A549 (cell line): ENCODE measurements at regions not wholly inside any gene's neighbourhood (a gene's known extent, or its start where the extent isn't known, plus 50 kb on each side); places are given as distances from the start of the nearest gene placed in this dataset.

Experiments
- CHD2 ChIP-seq: fragments of 150-350 bp; IDR thresholded peaks from 2 replicates; pipeline ENCODE4 v1.6.1; 2014; ENCODE audit warnings: low read length; ENCODE audit not compliant: partially characterized antibody
- JUN ChIP-seq, 2 experiments: fragments of >200 bp; sonication (Bioruptor Twin); formaldehyde crosslinking; IDR thresholded peaks; 2 replicates in 1 of 2; 3 replicates in 1 of 2; pipeline ENCODE4 v1.6.1; 2016 to 2017
- POLR2A ChIP-seq: IDR thresholded peaks from 2 replicates; pipeline ENCODE4 v1.6.1; 2012; ENCODE audit warnings: mild to moderate bottlenecking, low read length
- RCOR1 ChIP-seq: fragments of 150-350 bp; IDR thresholded peaks from 2 replicates; pipeline ENCODE4 v1.6.1; 2014; ENCODE audit warnings: antibody characterized with exemption, low read length, low read depth
- RNF2 ChIP-seq: fragments of 200-600 bp; sonication (generic); IDR thresholded peaks from 2 replicates; pipeline ENCODE4 v1.6.1; 2016; ENCODE audit warnings: low read depth, mild to moderate bottlenecking, antibody characterized with exemption, moderate library complexity, borderline replicate concordance
- ZFP36 ChIP-seq: fragments of 450-650 bp; IDR thresholded peaks from 2 replicates; pipeline ENCODE4 v1.6.1; 2014; ENCODE audit warnings: borderline replicate concordance; ENCODE audit not compliant: partially characterized antibody
- TF ChIP-seq, protein P1 (sequence below): fragments of >200 bp; sonication (Bioruptor Twin); formaldehyde crosslinking; IDR thresholded peaks from 3 replicates; pipeline ENCODE4 v1.5.1; 2016
- TF ChIP-seq, protein P2 (sequence below): IDR thresholded peaks from 2 replicates; pipeline ENCODE4 v1.6.1; 2012
- TF ChIP-seq, protein P3 (sequence below): fragments of 200-600 bp; sonication (generic); IDR thresholded peaks from 2 replicates; pipeline ENCODE4 v1.6.1; 2016; ENCODE audit warnings: antibody characterized with exemption, mild to moderate bottlenecking, moderate library complexity
- TF ChIP-seq, protein P4 (sequence below): IDR thresholded peaks from 2 replicates; pipeline ENCODE4 v1.6.1; 2012

DNA sequence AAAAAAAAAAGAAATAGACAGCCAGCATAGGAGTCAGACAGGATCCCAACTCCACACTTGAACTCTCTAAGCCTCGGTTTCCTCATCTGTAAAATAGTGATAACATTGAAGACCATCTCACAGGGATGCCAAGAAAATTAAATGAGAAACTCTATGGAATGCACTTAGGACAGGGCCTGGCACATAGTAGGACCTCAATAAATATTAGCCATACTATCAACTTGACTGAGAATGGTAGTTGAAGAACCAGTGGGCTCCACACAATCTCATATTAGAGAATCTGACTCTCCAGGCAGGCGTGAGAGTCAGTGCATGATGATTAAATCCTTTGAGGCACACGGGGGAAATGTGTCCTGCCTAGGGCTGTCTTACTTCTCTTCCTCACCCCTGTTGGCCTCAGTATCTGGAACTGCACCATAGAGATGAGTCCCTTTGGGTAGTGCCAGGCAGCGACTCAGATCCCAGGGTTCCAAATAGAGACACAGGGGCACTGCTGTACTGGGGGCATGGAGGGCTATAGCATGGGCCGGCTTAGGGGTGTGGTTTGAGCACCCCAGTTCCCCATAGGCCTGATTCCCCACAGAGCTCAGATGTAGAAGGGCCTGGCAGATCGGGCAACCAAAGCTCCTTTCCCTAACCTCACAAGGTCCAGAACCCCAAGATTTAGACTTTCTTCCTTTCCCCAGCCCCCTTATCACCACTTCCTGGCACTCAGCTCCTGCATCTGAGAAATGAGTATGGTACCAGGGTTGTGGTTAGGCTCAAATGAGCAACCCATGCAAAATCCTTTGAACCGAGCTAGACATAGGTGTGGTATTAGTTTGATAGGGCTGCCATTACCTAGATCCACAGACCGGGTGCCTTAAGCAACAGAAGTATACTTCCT lies 51.3 kb upstream of the CAB39 start:
- TF ChIP-seq, protein P1, sequence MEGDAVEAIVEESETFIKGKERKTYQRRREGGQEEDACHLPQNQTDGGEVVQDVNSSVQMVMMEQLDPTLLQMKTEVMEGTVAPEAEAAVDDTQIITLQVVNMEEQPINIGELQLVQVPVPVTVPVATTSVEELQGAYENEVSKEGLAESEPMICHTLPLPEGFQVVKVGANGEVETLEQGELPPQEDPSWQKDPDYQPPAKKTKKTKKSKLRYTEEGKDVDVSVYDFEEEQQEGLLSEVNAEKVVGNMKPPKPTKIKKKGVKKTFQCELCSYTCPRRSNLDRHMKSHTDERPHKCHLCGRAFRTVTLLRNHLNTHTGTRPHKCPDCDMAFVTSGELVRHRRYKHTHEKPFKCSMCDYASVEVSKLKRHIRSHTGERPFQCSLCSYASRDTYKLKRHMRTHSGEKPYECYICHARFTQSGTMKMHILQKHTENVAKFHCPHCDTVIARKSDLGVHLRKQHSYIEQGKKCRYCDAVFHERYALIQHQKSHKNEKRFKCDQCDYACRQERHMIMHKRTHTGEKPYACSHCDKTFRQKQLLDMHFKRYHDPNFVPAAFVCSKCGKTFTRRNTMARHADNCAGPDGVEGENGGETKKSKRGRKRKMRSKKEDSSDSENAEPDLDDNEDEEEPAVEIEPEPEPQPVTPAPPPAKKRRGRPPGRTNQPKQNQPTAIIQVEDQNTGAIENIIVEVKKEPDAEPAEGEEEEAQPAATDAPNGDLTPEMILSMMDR, result no peak
- no peak for TF ChIP-seq POLR2A
- TF ChIP-seq CHD2, result no peak
- TF ChIP-seq RNF2, result no peak
- no peak for TF ChIP-seq RCOR1
- TF ChIP-seq, protein P2, sequence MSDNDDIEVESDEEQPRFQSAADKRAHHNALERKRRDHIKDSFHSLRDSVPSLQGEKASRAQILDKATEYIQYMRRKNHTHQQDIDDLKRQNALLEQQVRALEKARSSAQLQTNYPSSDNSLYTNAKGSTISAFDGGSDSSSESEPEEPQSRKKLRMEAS, result no peak
- TF ChIP-seq, protein P3, sequence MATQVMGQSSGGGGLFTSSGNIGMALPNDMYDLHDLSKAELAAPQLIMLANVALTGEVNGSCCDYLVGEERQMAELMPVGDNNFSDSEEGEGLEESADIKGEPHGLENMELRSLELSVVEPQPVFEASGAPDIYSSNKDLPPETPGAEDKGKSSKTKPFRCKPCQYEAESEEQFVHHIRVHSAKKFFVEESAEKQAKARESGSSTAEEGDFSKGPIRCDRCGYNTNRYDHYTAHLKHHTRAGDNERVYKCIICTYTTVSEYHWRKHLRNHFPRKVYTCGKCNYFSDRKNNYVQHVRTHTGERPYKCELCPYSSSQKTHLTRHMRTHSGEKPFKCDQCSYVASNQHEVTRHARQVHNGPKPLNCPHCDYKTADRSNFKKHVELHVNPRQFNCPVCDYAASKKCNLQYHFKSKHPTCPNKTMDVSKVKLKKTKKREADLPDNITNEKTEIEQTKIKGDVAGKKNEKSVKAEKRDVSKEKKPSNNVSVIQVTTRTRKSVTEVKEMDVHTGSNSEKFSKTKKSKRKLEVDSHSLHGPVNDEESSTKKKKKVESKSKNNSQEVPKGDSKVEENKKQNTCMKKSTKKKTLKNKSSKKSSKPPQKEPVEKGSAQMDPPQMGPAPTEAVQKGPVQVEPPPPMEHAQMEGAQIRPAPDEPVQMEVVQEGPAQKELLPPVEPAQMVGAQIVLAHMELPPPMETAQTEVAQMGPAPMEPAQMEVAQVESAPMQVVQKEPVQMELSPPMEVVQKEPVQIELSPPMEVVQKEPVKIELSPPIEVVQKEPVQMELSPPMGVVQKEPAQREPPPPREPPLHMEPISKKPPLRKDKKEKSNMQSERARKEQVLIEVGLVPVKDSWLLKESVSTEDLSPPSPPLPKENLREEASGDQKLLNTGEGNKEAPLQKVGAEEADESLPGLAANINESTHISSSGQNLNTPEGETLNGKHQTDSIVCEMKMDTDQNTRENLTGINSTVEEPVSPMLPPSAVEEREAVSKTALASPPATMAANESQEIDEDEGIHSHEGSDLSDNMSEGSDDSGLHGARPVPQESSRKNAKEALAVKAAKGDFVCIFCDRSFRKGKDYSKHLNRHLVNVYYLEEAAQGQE, result no peak
- no peak for TF ChIP-seq JUN (IDR thresholded peaks at IDR 0.05)
- TF ChIP-seq ZFP36, result no peak
- TF ChIP-seq, protein P4, sequence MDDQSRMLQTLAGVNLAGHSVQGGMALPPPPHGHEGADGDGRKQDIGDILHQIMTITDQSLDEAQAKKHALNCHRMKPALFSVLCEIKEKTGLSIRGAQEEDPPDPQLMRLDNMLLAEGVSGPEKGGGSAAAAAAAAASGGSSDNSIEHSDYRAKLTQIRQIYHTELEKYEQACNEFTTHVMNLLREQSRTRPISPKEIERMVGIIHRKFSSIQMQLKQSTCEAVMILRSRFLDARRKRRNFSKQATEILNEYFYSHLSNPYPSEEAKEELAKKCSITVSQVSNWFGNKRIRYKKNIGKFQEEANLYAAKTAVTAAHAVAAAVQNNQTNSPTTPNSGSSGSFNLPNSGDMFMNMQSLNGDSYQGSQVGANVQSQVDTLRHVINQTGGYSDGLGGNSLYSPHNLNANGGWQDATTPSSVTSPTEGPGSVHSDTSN, result no peak
